ENCODE measurements at regions not wholly inside any gene's neighbourhood (a gene's known extent, or its start where the extent isn't known, plus 50 kb on each side); places are given as distances from the start of the nearest gene placed in this dataset.

GRCh38 chr12:67773896-67774295 lies 125.4 kb downstream of the DYRK2 start:
- H3K36me3 ChIP-seq (ENCODE audit: insufficient read depth, low read length) = no peaks in the 10 kb centered on the region
- H3K9me3 ChIP-seq (ENCODE audit: low read length) = no peaks in the 10 kb centered on the region
- POLR2A ChIA-PET = interaction anchor here (1.6 kb wide), 1 partner anchor 10 kb away, joined by 4 read pairs; no protein-coding TSS in a partner anchor
- no TSS peak for BruUV-seq (replicated peaks)
- no peak for TF ChIP-seq EZH2phosphoT487 (IDR thresholded peaks at IDR 0.05; ENCODE audit: borderline replicate concordance, low read depth, low read length)
- TF ChIP-seq CTCF (conservative IDR thresholded peaks at IDR 0.05; ENCODE audit: low read length) = no peak
- no peak overlapping the region for H3K4me2 ChIP-seq (ENCODE audit: low read length)
- H3K79me2 ChIP-seq (ENCODE audit: insufficient read depth, low read depth, low read length) = no peaks in the 10 kb centered on the region
- 0 out of 2 replicates have a peak, but pooled peaks cover 3% of the 10 kb centered on the region for H3K9me2 ChIP-seq (ENCODE audit: insufficient read depth, low read length)
- CTCF ChIA-PET (ENCODE audit: unreplicated experiment) = no interaction called here
- H3K4me3 ChIP-seq (ENCODE audit: low read depth, low read length, poor library complexity, severe bottlenecking) = no peak overlapping the region
- intact Hi-C loops (cut with micrococcal nuclease; ENCODE audit: unreplicated experiment) = no loop called here
- H3K27ac ChIP-seq (ENCODE audit: low read depth, low read length, poor library complexity, severe bottlenecking) = no peak overlapping the region
- no peak for DNase-seq (ENCODE audit: low spot score)
- H2AFZ ChIP-seq (ENCODE audit: low read length) = no peak overlapping the region
- H4K20me1 ChIP-seq (ENCODE audit: insufficient read depth, low read length) = no peaks in the 10 kb centered on the region
- no peaks in the 10 kb centered on the region for H3K4me1 ChIP-seq (ENCODE audit: insufficient read depth, low read length, poor library complexity, severe bottlenecking)

GRCh38 chr12:67774983-67775587 lies 126.5 kb downstream of the DYRK2 start:
- Histone ChIP-seq H4K20me1 (ENCODE audit: insufficient read depth, low read length) (no peaks in the 10 kb centered on the region), H3K4me2 (ENCODE audit: low read length) (no peak overlapping the region), H2AFZ (ENCODE audit: low read length) (no peak overlapping the region), H3K36me3 (ENCODE audit: insufficient read depth, low read length) (no peaks in the 10 kb centered on the region), H3K4me1 (ENCODE audit: insufficient read depth, low read length, poor library complexity, severe bottlenecking) (no peaks in the 10 kb centered on the region), H3K79me2 (ENCODE audit: insufficient read depth, low read depth, low read length) (no peaks in the 10 kb centered on the region), H3K27ac (ENCODE audit: low read depth, low read length, poor library complexity, severe bottlenecking) (no peak overlapping the region), H3K9me3 (ENCODE audit: low read length) (no peaks in the 10 kb centered on the region), H3K4me3 (ENCODE audit: low read depth, low read length, poor library complexity, severe bottlenecking) (no peak overlapping the region), H3K9me2 (ENCODE audit: insufficient read depth, low read length) (0 out of 2 replicates have a peak, but pooled peaks cover 3% of the 10 kb centered on the region)
- intact Hi-C loops (cut with micrococcal nuclease; ENCODE audit: unreplicated experiment) = no loop called here
- CTCF ChIA-PET (ENCODE audit: unreplicated experiment) = no interaction called here
- TF ChIP-seq CTCF (conservative IDR thresholded peaks at IDR 0.05; ENCODE audit: low read length) = no peak
- no peak for TF ChIP-seq EZH2phosphoT487 (IDR thresholded peaks at IDR 0.05; ENCODE audit: borderline replicate concordance, low read depth, low read length)
- BruUV-seq (replicated peaks) = no TSS peak
- POLR2A ChIA-PET = interaction anchor here (0.6 to 1.6 kb wide), 7 partner anchors 8 to 142 kb away, joined by 3 to 4 read pairs (median 4); no protein-coding TSS in a partner anchor
- no peak for DNase-seq (ENCODE audit: low spot score)

- CTCF ChIA-PET (ENCODE audit: unreplicated experiment) = no interaction called here
- no peaks in the 10 kb centered on the region for H3K9me3 ChIP-seq (ENCODE audit: low read length)
- POLR2A ChIA-PET = interaction anchor here (0.5 kb wide), 1 partner anchor 84 kb away, joined by 3 read pairs; no protein-coding TSS in a partner anchor
- H3K4me2 ChIP-seq (ENCODE audit: low read length) = no peak overlapping the region
- H3K9me2 ChIP-seq (ENCODE audit: insufficient read depth, low read length) = no peaks in the 10 kb centered on the region
- no peaks in the 10 kb centered on the region for H3K79me2 ChIP-seq (ENCODE audit: insufficient read depth, low read depth, low read length)
- H2AFZ ChIP-seq (ENCODE audit: low read length) = no peak overlapping the region
- H3K4me3 ChIP-seq (ENCODE audit: low read depth, low read length, poor library complexity, severe bottlenecking) = no peak overlapping the region
- BruUV-seq (replicated peaks) = no TSS peak
- no peak for DNase-seq (ENCODE audit: low spot score)
- no peaks in the 10 kb centered on the region for H3K36me3 ChIP-seq (ENCODE audit: insufficient read depth, low read length)
- no peaks in the 10 kb centered on the region for H4K20me1 ChIP-seq (ENCODE audit: insufficient read depth, low read length)
- H3K27ac ChIP-seq (ENCODE audit: low read depth, low read length, poor library complexity, severe bottlenecking) = no peak overlapping the region
- TF ChIP-seq EZH2phosphoT487 (IDR thresholded peaks at IDR 0.05; ENCODE audit: borderline replicate concordance, low read depth, low read length) = no peak
- TF ChIP-seq CTCF (conservative IDR thresholded peaks at IDR 0.05; ENCODE audit: low read length) = no peak
- intact Hi-C loops (cut with micrococcal nuclease; ENCODE audit: unreplicated experiment) = no loop called here
- H3K4me1 ChIP-seq (ENCODE audit: insufficient read depth, low read length, poor library complexity, severe bottlenecking) = peaks cover 11% of the 10 kb centered on the region
Measured at GRCh38 chr12:67780580-67781084, 132.1 kb downstream of the DYRK2 start.
